K562 (cell line): ENCODE measurements at regions not wholly inside any gene's neighbourhood (a gene's known extent, or its start where the extent isn't known, plus 50 kb on each side); places are given as distances from the start of the nearest gene placed in this dataset.

Source experiments
- ATAC-seq: fragments of 200-7000 bp; cut with Tn5 transposase; 3 replicates; pipeline ENCODE4 v1.9.1; 2020; ENCODE audit warnings: moderate library complexity
- BruUV-seq: library from RNA; stranded (reverse); fragments of 400-500 nt; replicated peaks from 2 replicates; lab custom pipeline; 2021; lab: Mats Ljungman, UMichigan
- CTCF ChIA-PET: fragments of 300-600 bp; formaldehyde crosslinking; extraction: SDS; loops from one replicate; lab custom pipeline; 2021; ENCODE audit warnings: low intra/inter-chr PET ratio; lab: Yijun Ruan, JAX
- POLR2A ChIA-PET: fragments of 300-600, 350-650 bp; sonication (Branson Sonifier 250); formaldehyde crosslinking; extraction: SDS; loops from one replicate; lab custom pipeline; 2021; ENCODE audit warnings: antibody characterized with exemption, inconsistent platforms; lab: Yijun Ruan, JAX
- DNase-seq, 4 experiments: peaks; one replicate each; pipeline versions ENCODE4 v3.0.0 to v3.0.0-alpha.2; 2011 to 2018; ENCODE audit warnings: low spot score in 3 of 4, mixed read lengths in 3 of 4; ENCODE audit errors: extremely low read depth in 1 of 4
- FAIRE-seq: peaks from 2 replicates; lab custom pipeline; 2011; peaks lifted over from hg19 to GRCh38; lab: Jason Lieb, UNC
- H2AFZ ChIP-seq: 2 replicates; pipeline ENCODE4 v1.6.0; 2011; ENCODE audit warnings: low read depth, low read length, control low read depth, inconsistent platforms
- H3K27ac ChIP-seq: fragments of 200-600 bp; 3 replicates; pipeline ENCODE4 v1.8.0; 2011; ENCODE audit warnings: low read depth, mild to moderate bottlenecking, control low read depth, inconsistent platforms, low read length, moderate library complexity, mixed read lengths; ENCODE audit errors: extremely low read depth
- H3K27me3 ChIP-seq, 2 experiments: fragments of 300-600 bp in 1 of 2; 2 replicates in 1 of 2; 3 replicates in 1 of 2; pipeline versions ENCODE4 v1.6.0 to v1.8.0; 2011; ENCODE audit warnings: inconsistent platforms in 2 of 2, low read length in 2 of 2, mild to moderate bottlenecking in 1 of 2, mixed read lengths in 1 of 2, moderate library complexity in 1 of 2; ENCODE audit not compliant: control insufficient read depth in 2 of 2, insufficient read depth in 2 of 2
- H3K36me3 ChIP-seq: fragments of 300-600 bp; 3 replicates; pipeline ENCODE4 v1.8.0; 2011; ENCODE audit warnings: mild to moderate bottlenecking, low read length, inconsistent platforms; ENCODE audit not compliant: control insufficient read depth, insufficient read depth
- H3K4me1 ChIP-seq, 2 experiments: fragments of 200-600 bp in 1 of 2; replicated peaks in 1 of 2; 2 replicates in 1 of 2; 3 replicates in 1 of 2; pipeline versions ENCODE4 v1.5.1 to v1.8.0; 2011; ENCODE audit warnings: inconsistent platforms in 2 of 2, low read length in 2 of 2, mild to moderate bottlenecking in 1 of 2, mixed read lengths in 1 of 2, moderate library complexity in 1 of 2; ENCODE audit not compliant: control insufficient read depth in 2 of 2, insufficient read depth in 2 of 2
- H3K4me2 ChIP-seq: 2 replicates; pipeline ENCODE4 v1.6.1; 2011; ENCODE audit warnings: low read length, control low read depth, inconsistent platforms, mixed read lengths; ENCODE audit not compliant: insufficient read depth
- H3K4me3 ChIP-seq: fragments of 200-600 bp; sonication (generic), shearing (Covaris generic); 2 replicates; pipeline ENCODE4 v1.5.1; 2016; ENCODE audit warnings: control low read depth, inconsistent platforms
- H3K79me2 ChIP-seq: fragments of 200-600 bp; 3 replicates; pipeline ENCODE4 v1.8.0; 2011; ENCODE audit warnings: low read length, inconsistent platforms; ENCODE audit not compliant: control insufficient read depth, insufficient read depth
- H3K9ac ChIP-seq, 2 experiments: 2 replicates each; pipeline versions ENCODE4 v1.6.0 to v1.6.1; 2011; ENCODE audit warnings: low read depth in 2 of 2, low read length in 2 of 2, control low read depth in 1 of 2, inconsistent platforms in 1 of 2, mild to moderate bottlenecking in 1 of 2, mixed read lengths in 1 of 2; ENCODE audit not compliant: insufficient read depth in 1 of 2
- H3K9me1 ChIP-seq: one replicate; pipeline ENCODE4 v1.6.0; 2011; ENCODE audit warnings: inconsistent platforms, mild to moderate bottlenecking, low read length, moderate library complexity; ENCODE audit not compliant: control insufficient read depth, insufficient read depth
- H3K9me3 ChIP-seq: replicated peaks from 2 replicates; pipeline ENCODE4 v1.5.1; 2011; ENCODE audit warnings: low read depth, low read length, inconsistent platforms; ENCODE audit not compliant: control insufficient read depth, insufficient read depth
- H4K20me1 ChIP-seq: replicated peaks from 2 replicates; pipeline ENCODE4 v1.6.1; 2011; ENCODE audit warnings: low read length, inconsistent platforms, mixed read lengths; ENCODE audit not compliant: control insufficient read depth, insufficient read depth
- ASH1L ChIP-seq: fragments of 450-650 bp; IDR thresholded peaks from 2 replicates; pipeline ENCODE4 v1.6.1; 2018; ENCODE audit warnings: borderline replicate concordance, mild to moderate bottlenecking, low read depth; ENCODE audit not compliant: partially characterized antibody
- ATF6 ChIP-seq: sonication (generic); formaldehyde crosslinking; IDR thresholded peaks from 2 replicates; pipeline ENCODE4 v1.4.0; 2020; ENCODE audit warnings: mild to moderate bottlenecking, missing genetic modification reagents
- CTBP1 ChIP-seq: fragments of 450-650 bp; IDR thresholded peaks from 2 replicates; pipeline ENCODE4 v1.6.1; 2016; ENCODE audit warnings: borderline replicate concordance
- ETV5 ChIP-seq: sonication (generic); formaldehyde crosslinking; IDR thresholded peaks from 2 replicates; pipeline ENCODE4 v1.4.0; 2020; ENCODE audit warnings: low read depth, mild to moderate bottlenecking, missing genetic modification reagents
- FOXA3 ChIP-seq, 2 experiments: fragments of 450-650 bp in 1 of 2; sonication (generic) in 1 of 2; formaldehyde crosslinking; IDR thresholded peaks in 1 of 2; conservative IDR thresholded peaks in 1 of 2; 2 replicates each; pipeline versions ENCODE4 v1.4.0 to v1.8.0; 2020 to 2022; ENCODE audit warnings: mild to moderate bottlenecking in 2 of 2, missing genetic modification reagents in 1 of 2
- NCOA6 ChIP-seq: fragments of 450-650 bp; IDR thresholded peaks from 2 replicates; pipeline ENCODE4 v1.6.1; 2017; ENCODE audit warnings: mild to moderate bottlenecking
- RB1 ChIP-seq: fragments of 450-650 bp; IDR thresholded peaks from 2 replicates; pipeline ENCODE4 v1.6.1; 2017; ENCODE audit warnings: low read depth, mild to moderate bottlenecking
- SMARCE1 ChIP-seq: fragments of 450-650 bp; IDR thresholded peaks from 2 replicates; pipeline ENCODE4 v1.7.1; 2016; ENCODE audit warnings: mild to moderate bottlenecking
- SP2 ChIP-seq: IDR thresholded peaks from 2 replicates; pipeline ENCODE4 v1.6.1; 2011; ENCODE audit warnings: mild to moderate bottlenecking, low read depth, low read length, moderate library complexity; ENCODE audit not compliant: poor library complexity, severe bottlenecking; ENCODE audit errors: extremely low read depth
- TCF7L2 ChIP-seq: fragments of 150-350 bp; IDR thresholded peaks from 2 replicates; pipeline ENCODE4 v1.6.1; 2016; ENCODE audit warnings: low read depth, mild to moderate bottlenecking, low read length, moderate library complexity
- TFAM ChIP-seq: fragments of 250-450 bp; sonication (Bioruptor Pico); conservative IDR thresholded peaks from 2 replicates; pipeline ENCODE4 v1.5.0; 2021; ENCODE audit warnings: mild to moderate bottlenecking, moderate library complexity
- THRA ChIP-seq: fragments of 450-650 bp; IDR thresholded peaks from 2 replicates; pipeline ENCODE4 v1.6.1; 2017; ENCODE audit warnings: mild to moderate bottlenecking, moderate library complexity
- TRIM28 ChIP-seq: fragments of 450-650 bp; IDR thresholded peaks from 2 replicates; pipeline ENCODE4 v1.6.1; 2017
- WGBS: fragments of 100-300 bp; shearing (Covaris generic); methylation state at CpG from one replicate; pipeline ENCODE4 v1.1.6; 2016; ENCODE audit warnings: low coverage, mixed read lengths; ENCODE audit not compliant: insufficient coverage; ENCODE audit errors: missing lambda C conversion rate; 5-methylcytosine and 5-hydroxymethylcytosine counted together
- in situ Hi-C: fragments of 300-500 bp; cut with MboI; formaldehyde crosslinking; loops from 4 replicates; pipeline ENCODE4 v1.15.0; 2018; ENCODE audit warnings: inconsistent platforms, mixed read lengths
- intact Hi-C: fragments of 100-400 bp; cut with micrococcal nuclease; formaldehyde crosslinking; loops from 2 replicates; pipeline ENCODE4 v1.14.2; 2022
- TF ChIP-seq, protein P1 (sequence below): fragments of 450-650 bp; IDR thresholded peaks from 2 replicates; pipeline ENCODE4 v1.6.1; 2016; ENCODE audit warnings: mild to moderate bottlenecking
- TF ChIP-seq, protein P2 (sequence below): fragments of 450-650 bp; IDR thresholded peaks from 2 replicates; pipeline ENCODE4 v1.6.1; 2016; ENCODE audit warnings: low read depth, mild to moderate bottlenecking, moderate library complexity

GRCh38 chrX:2572740-2573139 is 72.0 kb upstream of the DHRSX start:
- Histone ChIP-seq H3K9ac (no peak overlapping the region), H3K36me3 (no peaks in the 10 kb centered on the region), H3K4me3 (no peak overlapping the region)
- POLR2A ChIA-PET, result no interaction called here
- TF ChIP-seq, protein P1, sequence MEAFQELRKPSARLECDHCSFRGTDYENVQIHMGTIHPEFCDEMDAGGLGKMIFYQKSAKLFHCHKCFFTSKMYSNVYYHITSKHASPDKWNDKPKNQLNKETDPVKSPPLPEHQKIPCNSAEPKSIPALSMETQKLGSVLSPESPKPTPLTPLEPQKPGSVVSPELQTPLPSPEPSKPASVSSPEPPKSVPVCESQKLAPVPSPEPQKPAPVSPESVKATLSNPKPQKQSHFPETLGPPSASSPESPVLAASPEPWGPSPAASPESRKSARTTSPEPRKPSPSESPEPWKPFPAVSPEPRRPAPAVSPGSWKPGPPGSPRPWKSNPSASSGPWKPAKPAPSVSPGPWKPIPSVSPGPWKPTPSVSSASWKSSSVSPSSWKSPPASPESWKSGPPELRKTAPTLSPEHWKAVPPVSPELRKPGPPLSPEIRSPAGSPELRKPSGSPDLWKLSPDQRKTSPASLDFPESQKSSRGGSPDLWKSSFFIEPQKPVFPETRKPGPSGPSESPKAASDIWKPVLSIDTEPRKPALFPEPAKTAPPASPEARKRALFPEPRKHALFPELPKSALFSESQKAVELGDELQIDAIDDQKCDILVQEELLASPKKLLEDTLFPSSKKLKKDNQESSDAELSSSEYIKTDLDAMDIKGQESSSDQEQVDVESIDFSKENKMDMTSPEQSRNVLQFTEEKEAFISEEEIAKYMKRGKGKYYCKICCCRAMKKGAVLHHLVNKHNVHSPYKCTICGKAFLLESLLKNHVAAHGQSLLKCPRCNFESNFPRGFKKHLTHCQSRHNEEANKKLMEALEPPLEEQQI, result no peak
- TF ChIP-seq SMARCE1 (no peak), CTBP1 (no peak), THRA (no peak), RB1 (no peak), ASH1L (no peak), SP2 (no peak), TCF7L2 (no peak), FOXA3 (CRISPR knock-in tag; conservative IDR thresholded peaks at IDR 0.05 in 1 of 2, IDR thresholded peaks at IDR 0.05 in 1 of 2) (no peak), TRIM28 (no peak), TFAM (CRISPR knock-in tag) (no peak), ATF6 (CRISPR knock-in tag) (no peak), NCOA6 (no peak), ETV5 (CRISPR knock-in tag) (no peak)
- TF ChIP-seq, protein P2, sequence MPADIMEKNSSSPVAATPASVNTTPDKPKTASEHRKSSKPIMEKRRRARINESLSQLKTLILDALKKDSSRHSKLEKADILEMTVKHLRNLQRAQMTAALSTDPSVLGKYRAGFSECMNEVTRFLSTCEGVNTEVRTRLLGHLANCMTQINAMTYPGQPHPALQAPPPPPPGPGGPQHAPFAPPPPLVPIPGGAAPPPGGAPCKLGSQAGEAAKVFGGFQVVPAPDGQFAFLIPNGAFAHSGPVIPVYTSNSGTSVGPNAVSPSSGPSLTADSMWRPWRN, result no peak
- TF ChIP-seq, all 486 proteins: peak for 0
- Histone ChIP-seq H3K27me3 (no peaks in the 10 kb centered on the region), H3K27ac (no peak overlapping the region), H3K4me2 (no peak overlapping the region), H3K4me1 (peaks cover 0 to 2% of the 10 kb centered on the region in 2 experiments; a peak in 1 of 5 replicates), H2AFZ (no peak overlapping the region), H3K79me2 (no peaks in the 10 kb centered on the region), H3K9me1 (no peaks in the 10 kb centered on the region), H3K9me3 (no peaks in the 10 kb centered on the region), H4K20me1 (no peaks in the 10 kb centered on the region)
- in situ Hi-C loops, result no loop called here
- CTCF ChIA-PET, result no interaction called here
- FAIRE-seq (no peak), DNase-seq (no peak), ATAC-seq (0 out of 3 replicates have a peak, but pooled peaks have one; percentile 39)
- no TSS peak for BruUV-seq
- intact Hi-C loops, result no loop called here
- 9% methylated on average over 5 of the region's 7 CpGs for WGBS
